ENCODE measurements at regions not wholly inside any gene's neighbourhood (a gene's known extent, or its start where the extent isn't known, plus 50 kb on each side); places are given as distances from the start of the nearest gene placed in this dataset.

- no peaks in the 10 kb centered on the region for H3K36me3 ChIP-seq (ENCODE audit: control insufficient read depth, low read length)
- H3K79me2 ChIP-seq (ENCODE audit: control insufficient read depth, low read length) = no peaks in the 10 kb centered on the region
- TF ChIP-seq CTCF (IDR thresholded peaks at IDR 0.05; ENCODE audit: low read depth, low read length, poor library complexity, severe bottlenecking) (no peak), EZH2phosphoT487 (IDR thresholded peaks at IDR 0.05; ENCODE audit: borderline replicate concordance, low read length) (no peak)
- H3K4me1 ChIP-seq (ENCODE audit: control insufficient read depth, low read length) = no peaks in the 10 kb centered on the region
- no peaks in the 10 kb centered on the region for H3F3A ChIP-seq (ENCODE audit: control insufficient read depth, insufficient read depth)
- peaks cover 21% of the 10 kb centered on the region; the same call in 1 of the 2 replicates for H3K9me3 ChIP-seq (ENCODE audit: control insufficient read depth, insufficient read depth, low read length)
- no peak overlapping the region for H3K4me3 ChIP-seq (ENCODE audit: low read length)
- H3K9me2 ChIP-seq (replicated peaks; ENCODE audit: control insufficient read depth, low read length) = no peaks in the 10 kb centered on the region
- H3K27ac ChIP-seq (ENCODE audit: low read depth, low read length) = no peak overlapping the region
- H3K27me3 ChIP-seq (ENCODE audit: control insufficient read depth, low read length) = no peaks in the 10 kb centered on the region
- H3K4me2 ChIP-seq (ENCODE audit: low read length) = no peak overlapping the region
- H4K20me1 ChIP-seq (ENCODE audit: control insufficient read depth, insufficient read depth, low read depth, low read length) = no peaks in the 10 kb centered on the region
Observed at GRCh38 chr15:26165546-26165945, 302.4 kb upstream of the ATP10A start.

- TF ChIP-seq EZH2phosphoT487 (IDR thresholded peaks at IDR 0.05; ENCODE audit: borderline replicate concordance, low read length) = no peak
- no peak for TF ChIP-seq CTCF (IDR thresholded peaks at IDR 0.05; ENCODE audit: low read depth, low read length, poor library complexity, severe bottlenecking)
- Histone ChIP-seq H3K79me2 (ENCODE audit: control insufficient read depth, low read length) (no peaks in the 10 kb centered on the region), H3K9me2 (replicated peaks; ENCODE audit: control insufficient read depth, low read length) (no peaks in the 10 kb centered on the region), H3F3A (ENCODE audit: control insufficient read depth, insufficient read depth) (no peaks in the 10 kb centered on the region), H3K4me3 (ENCODE audit: low read length) (no peak overlapping the region), H3K27me3 (ENCODE audit: control insufficient read depth, low read length) (no peaks in the 10 kb centered on the region), H3K4me2 (ENCODE audit: low read length) (no peak overlapping the region), H3K27ac (ENCODE audit: low read depth, low read length) (no peak overlapping the region), H4K20me1 (ENCODE audit: control insufficient read depth, insufficient read depth, low read depth, low read length) (no peaks in the 10 kb centered on the region), H3K36me3 (ENCODE audit: control insufficient read depth, low read length) (no peaks in the 10 kb centered on the region), H3K4me1 (ENCODE audit: control insufficient read depth, low read length) (no peaks in the 10 kb centered on the region), H3K9me3 (ENCODE audit: control insufficient read depth, insufficient read depth, low read length) (peaks cover 28% of the 10 kb centered on the region; the same call in 1 of the 2 replicates)
Observed at GRCh38 chr15:26160343-26160742, 297.2 kb upstream of the ATP10A start.

- Histone ChIP-seq H3K4me2 (ENCODE audit: low read length) (no peak overlapping the region), H3K27me3 (ENCODE audit: control insufficient read depth, low read length) (no peaks in the 10 kb centered on the region), H3K4me1 (ENCODE audit: control insufficient read depth, low read length) (no peaks in the 10 kb centered on the region), H4K20me1 (ENCODE audit: control insufficient read depth, insufficient read depth, low read depth, low read length) (no peaks in the 10 kb centered on the region), H3K36me3 (ENCODE audit: control insufficient read depth, low read length) (no peaks in the 10 kb centered on the region), H3F3A (ENCODE audit: control insufficient read depth, insufficient read depth) (no peaks in the 10 kb centered on the region), H3K9me3 (ENCODE audit: control insufficient read depth, insufficient read depth, low read length) (peaks cover 24% of the 10 kb centered on the region; the same call in 1 of the 2 replicates), H3K79me2 (ENCODE audit: control insufficient read depth, low read length) (no peaks in the 10 kb centered on the region), H3K27ac (ENCODE audit: low read depth, low read length) (no peak overlapping the region), H3K9me2 (replicated peaks; ENCODE audit: control insufficient read depth, low read length) (no peaks in the 10 kb centered on the region), H3K4me3 (ENCODE audit: low read length) (no peak overlapping the region)
- TF ChIP-seq EZH2phosphoT487 (IDR thresholded peaks at IDR 0.05; ENCODE audit: borderline replicate concordance, low read length) (no peak), CTCF (IDR thresholded peaks at IDR 0.05; ENCODE audit: low read depth, low read length, poor library complexity, severe bottlenecking) (no peak)
Observed at GRCh38 chr15:26158176-26158575, 295.0 kb upstream of the ATP10A start.
